Activated CD8-positive, alpha-beta T cell treated with anti-CD3 and anti-CD28 coated beads for 36 hours (primary cell): ENCODE measurements at regions not wholly inside any gene's neighbourhood (a gene's known extent, or its start where the extent isn't known, plus 50 kb on each side); places are given as distances from the start of the nearest gene placed in this dataset.

Source experiments
- ATAC-seq: fragments of 200-7000 bp; cut with Tn5 transposase; one replicate; pipeline ENCODE4 v1.10.0; 2021; ENCODE audit warnings: mild to moderate bottlenecking, moderate library complexity
- CTCF ChIA-PET: fragments of 350-600 bp; sonication (Branson Sonifier 250); formaldehyde crosslinking; loops from one replicate; lab custom pipeline; 2021; ENCODE audit warnings: antibody characterized with exemption; lab: Charles Lee
- POLR2A ChIA-PET: fragments of 350-600 bp; sonication (Branson Sonifier 250); formaldehyde crosslinking; loops from one replicate; lab custom pipeline; 2021; ENCODE audit warnings: antibody characterized with exemption; lab: Charles Lee
- DNase-seq: peaks from one replicate; pipeline ENCODE4 v3.0.0-alpha.2; 2020
- H3K27ac Mint-ChIP-seq: one replicate; pipeline ENCODE4 v1.8.0; 2021; ENCODE audit warnings: mild to moderate bottlenecking, mixed read lengths
- H3K27me3 Mint-ChIP-seq: one replicate; pipeline ENCODE4 v1.8.0; 2021; ENCODE audit warnings: mixed read lengths
- H3K36me3 Mint-ChIP-seq: one replicate; pipeline ENCODE4 v1.8.0; 2021; ENCODE audit warnings: low read depth, mixed read lengths
- H3K4me1 Mint-ChIP-seq: one replicate; pipeline ENCODE4 v1.8.0; 2021; ENCODE audit warnings: low read depth, mixed read lengths
- H3K4me3 Mint-ChIP-seq: one replicate; pipeline ENCODE4 v1.8.0; 2021; ENCODE audit warnings: mild to moderate bottlenecking, moderate library complexity, mixed read lengths
- H3K9me3 Mint-ChIP-seq: one replicate; pipeline ENCODE4 v1.8.0; 2021; ENCODE audit warnings: mixed read lengths
- intact Hi-C: fragments of 100-400 bp; cut with micrococcal nuclease; formaldehyde crosslinking; loops from one replicate; pipeline ENCODE4 v1.10.0; 2022
- TF ChIP-seq, protein P1 (sequence below): fragments of 200-600 bp; IDR thresholded peaks from one replicate; pipeline ENCODE4 v1.8.0; 2022; ENCODE audit warnings: antibody characterized with exemption, mild to moderate bottlenecking

DNA sequence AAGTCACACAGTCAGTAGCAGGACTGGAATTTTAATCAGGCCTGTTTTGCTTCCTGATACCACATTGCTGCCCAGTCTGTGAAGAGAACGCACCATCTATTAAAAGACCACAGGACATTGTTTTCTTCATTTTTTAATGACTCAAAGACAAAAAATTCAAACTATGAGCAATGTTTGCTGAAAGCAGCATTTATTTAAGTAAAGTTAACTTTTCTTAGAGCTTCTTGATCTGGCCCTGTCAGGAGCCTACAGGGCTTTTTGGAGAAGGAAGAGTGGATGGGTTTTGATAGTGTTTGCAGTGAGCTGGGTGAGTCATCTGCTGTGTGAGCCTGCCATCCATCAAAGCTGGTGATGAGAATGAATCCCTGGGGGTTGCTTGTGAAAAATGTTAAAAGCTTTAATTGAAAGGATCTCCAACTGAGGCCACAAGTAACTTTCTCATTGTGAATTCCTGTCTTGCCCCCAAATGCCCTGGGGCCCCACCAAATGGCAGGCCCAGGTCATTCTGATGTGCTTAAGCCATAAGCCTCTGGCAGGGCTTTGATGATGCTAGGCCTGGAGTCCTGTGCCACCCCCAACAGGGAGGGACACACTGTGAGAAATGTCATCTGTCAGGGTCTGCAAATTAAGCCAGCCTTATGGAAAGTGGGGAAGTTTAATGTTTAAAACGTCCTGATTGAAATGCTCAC lies 136.2 kb upstream of the PFN2 start:
- DNase-seq, result no peak
- peaks cover 13% of the 10 kb centered on the region for H3K27me3 Mint-ChIP-seq
- ATAC-seq, result no peak
- ChIA-PET CTCF (no interaction called here), POLR2A (interaction anchor here (0.6 kb wide), 1 partner anchor 796 kb away, joined by 3 read pairs; no protein-coding TSS in a partner anchor)
- no peak overlapping the region for H3K4me3 Mint-ChIP-seq
- no peaks in the 10 kb centered on the region for H3K9me3 Mint-ChIP-seq
- intact Hi-C loops, result no loop called here
- no peaks in the 10 kb centered on the region for H3K36me3 Mint-ChIP-seq
- peaks cover 6% of the 10 kb centered on the region for H3K4me1 Mint-ChIP-seq
- H3K27ac Mint-ChIP-seq, result no peak overlapping the region
- TF ChIP-seq, protein P1, sequence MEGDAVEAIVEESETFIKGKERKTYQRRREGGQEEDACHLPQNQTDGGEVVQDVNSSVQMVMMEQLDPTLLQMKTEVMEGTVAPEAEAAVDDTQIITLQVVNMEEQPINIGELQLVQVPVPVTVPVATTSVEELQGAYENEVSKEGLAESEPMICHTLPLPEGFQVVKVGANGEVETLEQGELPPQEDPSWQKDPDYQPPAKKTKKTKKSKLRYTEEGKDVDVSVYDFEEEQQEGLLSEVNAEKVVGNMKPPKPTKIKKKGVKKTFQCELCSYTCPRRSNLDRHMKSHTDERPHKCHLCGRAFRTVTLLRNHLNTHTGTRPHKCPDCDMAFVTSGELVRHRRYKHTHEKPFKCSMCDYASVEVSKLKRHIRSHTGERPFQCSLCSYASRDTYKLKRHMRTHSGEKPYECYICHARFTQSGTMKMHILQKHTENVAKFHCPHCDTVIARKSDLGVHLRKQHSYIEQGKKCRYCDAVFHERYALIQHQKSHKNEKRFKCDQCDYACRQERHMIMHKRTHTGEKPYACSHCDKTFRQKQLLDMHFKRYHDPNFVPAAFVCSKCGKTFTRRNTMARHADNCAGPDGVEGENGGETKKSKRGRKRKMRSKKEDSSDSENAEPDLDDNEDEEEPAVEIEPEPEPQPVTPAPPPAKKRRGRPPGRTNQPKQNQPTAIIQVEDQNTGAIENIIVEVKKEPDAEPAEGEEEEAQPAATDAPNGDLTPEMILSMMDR, result no peak

DNA sequence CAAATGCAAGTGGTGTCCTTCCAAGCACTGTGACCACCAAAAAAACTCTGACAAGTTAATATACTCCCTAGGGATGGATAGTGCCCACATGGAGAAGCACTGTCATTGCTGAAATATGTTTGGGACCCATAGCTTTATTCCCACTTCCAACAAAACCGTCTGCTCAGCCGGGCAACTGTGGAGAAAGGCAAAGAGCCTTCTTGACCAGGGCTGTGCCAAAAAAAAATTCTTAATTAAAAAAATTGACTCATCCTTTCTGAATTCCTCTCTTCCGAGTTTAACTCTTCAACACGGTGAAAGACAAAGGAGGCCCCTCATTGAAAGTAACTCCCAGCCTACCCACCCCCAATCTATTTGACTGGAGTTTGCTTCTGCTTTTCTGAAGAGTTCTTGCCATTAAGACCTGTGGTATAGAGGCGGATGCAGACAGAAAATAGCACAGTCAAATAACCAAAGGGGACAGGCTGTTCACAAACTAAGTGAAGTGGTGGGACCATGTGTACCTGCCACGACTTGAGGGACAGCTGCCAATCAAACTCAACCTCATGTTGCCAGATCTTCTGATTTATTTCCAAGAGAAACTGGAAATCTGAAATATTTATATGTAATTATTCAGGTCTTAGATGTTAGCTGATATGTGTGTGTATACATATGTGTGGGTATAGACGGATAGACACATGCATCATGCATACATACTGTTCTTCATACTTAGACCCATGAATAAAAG lies 135.4 kb upstream of the PFN2 start:
- ATAC-seq, result no peak
- CTCF ChIA-PET, result no interaction called here
- Mint-ChIP-seq H3K27me3 (peaks cover 13% of the 10 kb centered on the region), H3K4me1 (peaks cover 6% of the 10 kb centered on the region), H3K4me3 (no peak overlapping the region), H3K27ac (no peak overlapping the region), H3K9me3 (no peaks in the 10 kb centered on the region), H3K36me3 (no peaks in the 10 kb centered on the region)
- POLR2A ChIA-PET, result no interaction called here
- TF ChIP-seq, protein P1, result no peak
- no peak for DNase-seq
- intact Hi-C loops, result no loop called here

DNA sequence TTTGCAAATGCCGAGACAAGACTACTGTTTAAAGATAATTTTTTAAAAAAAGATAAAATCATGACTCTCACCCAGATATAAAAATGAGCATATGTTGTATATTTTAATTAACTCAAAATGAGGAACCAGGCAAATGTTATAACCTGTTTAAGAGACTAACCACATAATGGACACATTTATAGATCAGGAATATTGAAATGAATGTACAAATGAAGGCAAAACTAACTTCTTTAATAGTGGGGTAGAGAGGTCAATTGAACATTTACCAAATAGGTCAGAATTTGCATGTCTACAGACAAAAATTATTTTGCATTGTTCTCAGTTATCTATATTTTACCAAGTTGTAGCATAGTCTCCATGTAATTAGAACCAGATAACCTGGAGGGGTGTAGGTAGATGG lies 134.3 kb upstream of the PFN2 start:
- DNase-seq, result no peak
- ChIA-PET CTCF (no interaction called here), POLR2A (no interaction called here)

DNA sequence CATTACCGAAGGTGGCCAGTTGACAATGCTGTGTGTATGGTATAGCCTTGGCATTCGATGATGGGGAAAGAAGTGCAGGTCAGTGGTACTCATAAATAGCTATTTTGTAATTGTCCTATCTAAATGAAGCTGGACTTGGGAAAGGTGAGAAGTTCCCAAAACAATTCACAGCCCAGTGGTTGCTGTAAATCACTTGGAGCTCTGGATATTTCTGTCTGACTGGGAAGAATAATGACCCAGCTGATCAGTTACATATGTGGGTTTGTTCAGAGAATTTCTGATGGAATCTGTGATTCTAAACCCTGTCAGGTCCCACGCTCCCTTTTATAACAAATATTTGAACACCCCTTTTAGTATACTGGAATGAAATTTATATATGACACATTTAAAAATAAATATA lies 133.9 kb upstream of the PFN2 start:
- no peak for ATAC-seq
- Mint-ChIP-seq H3K27me3 (peaks cover 10% of the 10 kb centered on the region), H3K36me3 (no peaks in the 10 kb centered on the region), H3K4me3 (no peak overlapping the region), H3K27ac (no peak overlapping the region), H3K9me3 (no peaks in the 10 kb centered on the region), H3K4me1 (peaks cover 6% of the 10 kb centered on the region)
- POLR2A ChIA-PET, result no interaction called here
- CTCF ChIA-PET, result interaction anchor here (0.6 kb wide), 1 partner anchor 12 kb away, joined by 3 read pairs; no protein-coding TSS in a partner anchor
- intact Hi-C loops, result no loop called here
- no peak for DNase-seq
- TF ChIP-seq, protein P1, result no peak

More for the DNA sequence above, 134.3 kb upstream of the PFN2 start:
- H3K4me3 Mint-ChIP-seq, result no peak overlapping the region
- peaks cover 6% of the 10 kb centered on the region for H3K4me1 Mint-ChIP-seq
- H3K36me3 Mint-ChIP-seq, result no peaks in the 10 kb centered on the region
- intact Hi-C loops, result no loop called here
- no peak for ATAC-seq
- TF ChIP-seq, protein P1, result no peak
- no peak overlapping the region for H3K27ac Mint-ChIP-seq
- no peaks in the 10 kb centered on the region for H3K9me3 Mint-ChIP-seq
- H3K27me3 Mint-ChIP-seq, result peaks cover 13% of the 10 kb centered on the region

DNA sequence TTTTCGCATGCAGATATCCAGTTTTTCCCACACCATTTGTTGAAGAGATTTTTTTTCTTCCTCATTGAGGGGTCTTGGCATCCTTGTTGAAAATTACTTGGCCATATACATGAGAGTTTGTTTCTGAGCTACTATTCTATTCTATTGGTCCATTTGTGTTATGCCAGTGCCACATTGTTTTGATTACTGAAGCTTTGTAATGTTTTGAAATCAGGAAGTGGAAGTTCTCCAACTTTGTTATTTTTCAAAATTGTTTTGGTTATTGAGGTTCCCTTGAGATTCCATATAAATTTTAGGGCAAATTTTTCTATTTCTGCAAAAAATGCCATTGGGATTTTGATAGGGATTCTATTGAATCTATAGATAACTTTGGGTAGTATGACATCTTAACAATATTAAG lies 130.3 kb upstream of the PFN2 start:
- CTCF ChIA-PET, result no interaction called here
- intact Hi-C loops, result no loop called here
- Mint-ChIP-seq H3K4me1 (peaks cover 18% of the 10 kb centered on the region), H3K4me3 (no peak overlapping the region), H3K27ac (no peak overlapping the region), H3K27me3 (peaks cover 13% of the 10 kb centered on the region), H3K9me3 (no peaks in the 10 kb centered on the region), H3K36me3 (no peaks in the 10 kb centered on the region)
- DNase-seq (no peak), ATAC-seq (no peak)
- TF ChIP-seq, protein P1, result no peak
- POLR2A ChIA-PET, result no interaction called here
